ENCODE measurements at regions not wholly inside any gene's neighbourhood (a gene's known extent, or its start where the extent isn't known, plus 50 kb on each side); places are given as distances from the start of the nearest gene placed in this dataset.

DNA sequence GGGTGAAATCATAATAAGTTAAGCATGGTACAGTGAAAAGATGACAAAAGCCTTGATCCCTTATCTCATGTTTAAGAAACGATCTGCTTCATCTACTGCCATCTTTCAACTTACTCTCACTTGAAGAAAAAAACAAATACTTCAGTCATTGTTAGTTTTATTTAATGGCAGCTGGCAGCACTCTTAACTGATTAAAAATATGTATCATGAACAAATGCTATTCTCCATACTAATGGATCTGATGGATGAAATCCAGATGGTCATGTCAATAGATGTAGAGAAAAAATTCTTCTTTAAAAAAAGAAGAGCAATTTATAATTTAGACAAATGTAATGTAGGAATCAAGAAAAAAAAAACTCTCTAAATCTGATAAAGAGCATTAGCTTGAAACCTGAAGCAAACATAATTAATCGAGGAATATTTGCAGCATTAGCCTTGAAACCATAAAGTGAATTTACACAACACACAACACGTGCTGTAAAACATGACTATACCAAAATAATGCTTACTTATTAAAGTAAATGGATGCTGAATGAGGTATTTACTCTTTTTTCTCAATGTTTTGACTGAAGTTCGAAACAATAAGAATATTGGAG lies 579.0 kb upstream of the ADAMTS5 start (continued):
- TF ChIP-seq, protein P1, sequence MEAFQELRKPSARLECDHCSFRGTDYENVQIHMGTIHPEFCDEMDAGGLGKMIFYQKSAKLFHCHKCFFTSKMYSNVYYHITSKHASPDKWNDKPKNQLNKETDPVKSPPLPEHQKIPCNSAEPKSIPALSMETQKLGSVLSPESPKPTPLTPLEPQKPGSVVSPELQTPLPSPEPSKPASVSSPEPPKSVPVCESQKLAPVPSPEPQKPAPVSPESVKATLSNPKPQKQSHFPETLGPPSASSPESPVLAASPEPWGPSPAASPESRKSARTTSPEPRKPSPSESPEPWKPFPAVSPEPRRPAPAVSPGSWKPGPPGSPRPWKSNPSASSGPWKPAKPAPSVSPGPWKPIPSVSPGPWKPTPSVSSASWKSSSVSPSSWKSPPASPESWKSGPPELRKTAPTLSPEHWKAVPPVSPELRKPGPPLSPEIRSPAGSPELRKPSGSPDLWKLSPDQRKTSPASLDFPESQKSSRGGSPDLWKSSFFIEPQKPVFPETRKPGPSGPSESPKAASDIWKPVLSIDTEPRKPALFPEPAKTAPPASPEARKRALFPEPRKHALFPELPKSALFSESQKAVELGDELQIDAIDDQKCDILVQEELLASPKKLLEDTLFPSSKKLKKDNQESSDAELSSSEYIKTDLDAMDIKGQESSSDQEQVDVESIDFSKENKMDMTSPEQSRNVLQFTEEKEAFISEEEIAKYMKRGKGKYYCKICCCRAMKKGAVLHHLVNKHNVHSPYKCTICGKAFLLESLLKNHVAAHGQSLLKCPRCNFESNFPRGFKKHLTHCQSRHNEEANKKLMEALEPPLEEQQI (IDR thresholded peaks at IDR 0.05) = no peak
- TF ChIP-seq MCM3 (IDR thresholded peaks at IDR 0.05) (no peak), RCOR1 (IDR thresholded peaks at IDR 0.05; ENCODE audit: borderline replicate concordance in 1 of 2, low read depth in 2 of 2, low read length in 2 of 2) (no peak), GTF2F1 (IDR thresholded peaks at IDR 0.05; ENCODE audit: low read depth, low read length) (no peak), DMBX1 (CRISPR knock-in tag; IDR thresholded peaks at IDR 0.05; ENCODE audit: borderline replicate concordance) (no peak), TCFL5 (CRISPR knock-in tag; conservative IDR thresholded peaks at IDR 0.05) (no peak), ZNF384 (IDR thresholded peaks at IDR 0.05; ENCODE audit: low read depth, low read length) (no peak)
- TF ChIP-seq, protein P2, sequence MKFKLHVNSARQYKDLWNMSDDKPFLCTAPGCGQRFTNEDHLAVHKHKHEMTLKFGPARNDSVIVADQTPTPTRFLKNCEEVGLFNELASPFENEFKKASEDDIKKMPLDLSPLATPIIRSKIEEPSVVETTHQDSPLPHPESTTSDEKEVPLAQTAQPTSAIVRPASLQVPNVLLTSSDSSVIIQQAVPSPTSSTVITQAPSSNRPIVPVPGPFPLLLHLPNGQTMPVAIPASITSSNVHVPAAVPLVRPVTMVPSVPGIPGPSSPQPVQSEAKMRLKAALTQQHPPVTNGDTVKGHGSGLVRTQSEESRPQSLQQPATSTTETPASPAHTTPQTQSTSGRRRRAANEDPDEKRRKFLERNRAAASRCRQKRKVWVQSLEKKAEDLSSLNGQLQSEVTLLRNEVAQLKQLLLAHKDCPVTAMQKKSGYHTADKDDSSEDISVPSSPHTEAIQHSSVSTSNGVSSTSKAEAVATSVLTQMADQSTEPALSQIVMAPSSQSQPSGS (CRISPR knock-in tag; IDR thresholded peaks at IDR 0.05) = no peak
- TF ChIP-seq, protein P3, sequence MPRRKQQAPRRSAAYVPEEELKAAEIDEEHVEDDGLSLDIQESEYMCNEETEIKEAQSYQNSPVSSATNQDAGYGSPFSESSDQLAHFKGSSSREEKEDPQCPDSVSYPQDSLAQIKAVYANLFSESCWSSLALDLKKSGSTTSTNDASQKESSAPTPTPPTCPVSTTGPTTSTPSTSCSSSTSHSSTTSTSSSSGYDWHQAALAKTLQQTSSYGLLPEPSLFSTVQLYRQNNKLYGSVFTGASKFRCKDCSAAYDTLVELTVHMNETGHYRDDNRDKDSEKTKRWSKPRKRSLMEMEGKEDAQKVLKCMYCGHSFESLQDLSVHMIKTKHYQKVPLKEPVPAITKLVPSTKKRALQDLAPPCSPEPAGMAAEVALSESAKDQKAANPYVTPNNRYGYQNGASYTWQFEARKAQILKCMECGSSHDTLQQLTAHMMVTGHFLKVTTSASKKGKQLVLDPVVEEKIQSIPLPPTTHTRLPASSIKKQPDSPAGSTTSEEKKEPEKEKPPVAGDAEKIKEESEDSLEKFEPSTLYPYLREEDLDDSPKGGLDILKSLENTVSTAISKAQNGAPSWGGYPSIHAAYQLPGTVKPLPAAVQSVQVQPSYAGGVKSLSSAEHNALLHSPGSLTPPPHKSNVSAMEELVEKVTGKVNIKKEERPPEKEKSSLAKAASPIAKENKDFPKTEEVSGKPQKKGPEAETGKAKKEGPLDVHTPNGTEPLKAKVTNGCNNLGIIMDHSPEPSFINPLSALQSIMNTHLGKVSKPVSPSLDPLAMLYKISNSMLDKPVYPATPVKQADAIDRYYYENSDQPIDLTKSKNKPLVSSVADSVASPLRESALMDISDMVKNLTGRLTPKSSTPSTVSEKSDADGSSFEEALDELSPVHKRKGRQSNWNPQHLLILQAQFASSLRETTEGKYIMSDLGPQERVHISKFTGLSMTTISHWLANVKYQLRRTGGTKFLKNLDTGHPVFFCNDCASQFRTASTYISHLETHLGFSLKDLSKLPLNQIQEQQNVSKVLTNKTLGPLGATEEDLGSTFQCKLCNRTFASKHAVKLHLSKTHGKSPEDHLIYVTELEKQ (CRISPR knock-in tag; IDR thresholded peaks at IDR 0.05) = no peak
- TF ChIP-seq, protein P4, sequence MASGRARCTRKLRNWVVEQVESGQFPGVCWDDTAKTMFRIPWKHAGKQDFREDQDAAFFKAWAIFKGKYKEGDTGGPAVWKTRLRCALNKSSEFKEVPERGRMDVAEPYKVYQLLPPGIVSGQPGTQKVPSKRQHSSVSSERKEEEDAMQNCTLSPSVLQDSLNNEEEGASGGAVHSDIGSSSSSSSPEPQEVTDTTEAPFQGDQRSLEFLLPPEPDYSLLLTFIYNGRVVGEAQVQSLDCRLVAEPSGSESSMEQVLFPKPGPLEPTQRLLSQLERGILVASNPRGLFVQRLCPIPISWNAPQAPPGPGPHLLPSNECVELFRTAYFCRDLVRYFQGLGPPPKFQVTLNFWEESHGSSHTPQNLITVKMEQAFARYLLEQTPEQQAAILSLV (tag; IDR thresholded peaks at IDR 0.05) = no peak
- TF ChIP-seq, protein P5, sequence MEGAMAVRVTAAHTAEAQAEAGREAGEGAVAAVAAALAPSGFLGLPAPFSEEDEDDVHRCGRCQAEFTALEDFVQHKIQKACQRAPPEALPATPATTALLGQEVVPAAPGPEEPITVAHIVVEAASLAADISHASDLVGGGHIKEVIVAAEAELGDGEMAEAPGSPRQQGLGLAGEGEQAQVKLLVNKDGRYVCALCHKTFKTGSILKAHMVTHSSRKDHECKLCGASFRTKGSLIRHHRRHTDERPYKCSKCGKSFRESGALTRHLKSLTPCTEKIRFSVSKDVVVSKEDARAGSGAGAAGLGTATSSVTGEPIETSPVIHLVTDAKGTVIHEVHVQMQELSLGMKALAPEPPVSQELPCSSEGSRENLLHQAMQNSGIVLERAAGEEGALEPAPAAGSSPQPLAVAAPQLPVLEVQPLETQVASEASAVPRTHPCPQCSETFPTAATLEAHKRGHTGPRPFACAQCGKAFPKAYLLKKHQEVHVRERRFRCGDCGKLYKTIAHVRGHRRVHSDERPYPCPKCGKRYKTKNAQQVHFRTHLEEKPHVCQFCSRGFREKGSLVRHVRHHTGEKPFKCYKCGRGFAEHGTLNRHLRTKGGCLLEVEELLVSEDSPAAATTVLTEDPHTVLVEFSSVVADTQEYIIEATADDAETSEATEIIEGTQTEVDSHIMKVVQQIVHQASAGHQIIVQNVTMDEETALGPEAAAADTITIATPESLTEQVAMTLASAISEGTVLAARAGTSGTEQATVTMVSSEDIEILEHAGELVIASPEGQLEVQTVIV (CRISPR knock-in tag; IDR thresholded peaks at IDR 0.05; ENCODE audit: borderline replicate concordance) = no peak
